ENCODE measurements at regions not wholly inside any gene's neighbourhood (a gene's known extent, or its start where the extent isn't known, plus 50 kb on each side); places are given as distances from the start of the nearest gene placed in this dataset.

DNA sequence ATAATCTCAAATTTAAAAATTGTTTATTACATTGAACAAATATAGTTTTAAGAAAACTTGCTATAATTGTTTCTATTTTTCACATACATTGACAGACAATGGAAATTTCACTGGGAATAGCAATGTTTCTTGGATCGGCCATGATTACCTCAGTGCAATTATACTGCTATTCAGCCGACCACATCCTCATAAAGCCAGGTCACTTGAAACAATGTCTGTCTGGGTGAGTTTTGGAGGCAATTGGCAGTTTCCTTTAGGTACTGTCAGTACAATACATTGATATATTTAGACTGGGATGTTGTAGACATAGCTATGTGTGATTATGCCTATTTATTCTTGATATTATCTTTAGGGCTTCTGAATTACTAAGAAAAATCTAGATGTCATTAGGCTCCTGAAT lies 89.5 kb upstream of the VEGFC start:
- TF ChIP-seq CTCF (IDR thresholded peaks at IDR 0.05; ENCODE audit: low read depth, low read length, missing control alignments): no peak
- DNase-seq (ENCODE audit: low read depth): no peak

GRCh38 chr4:176883108-176883550 lies 90.4 kb upstream of the VEGFC start:
- TF ChIP-seq CTCF (IDR thresholded peaks at IDR 0.05; ENCODE audit: low read depth, low read length, missing control alignments): no peak
- no peak overlapping the region for H3K4me3 ChIP-seq (ENCODE audit: low read depth, low read length)
- DNase-seq (ENCODE audit: low read depth): no peak

More for the DNA sequence above, 89.5 kb upstream of the VEGFC start:
- H3K4me3 ChIP-seq (ENCODE audit: low read depth, low read length): no peak overlapping the region

DNA sequence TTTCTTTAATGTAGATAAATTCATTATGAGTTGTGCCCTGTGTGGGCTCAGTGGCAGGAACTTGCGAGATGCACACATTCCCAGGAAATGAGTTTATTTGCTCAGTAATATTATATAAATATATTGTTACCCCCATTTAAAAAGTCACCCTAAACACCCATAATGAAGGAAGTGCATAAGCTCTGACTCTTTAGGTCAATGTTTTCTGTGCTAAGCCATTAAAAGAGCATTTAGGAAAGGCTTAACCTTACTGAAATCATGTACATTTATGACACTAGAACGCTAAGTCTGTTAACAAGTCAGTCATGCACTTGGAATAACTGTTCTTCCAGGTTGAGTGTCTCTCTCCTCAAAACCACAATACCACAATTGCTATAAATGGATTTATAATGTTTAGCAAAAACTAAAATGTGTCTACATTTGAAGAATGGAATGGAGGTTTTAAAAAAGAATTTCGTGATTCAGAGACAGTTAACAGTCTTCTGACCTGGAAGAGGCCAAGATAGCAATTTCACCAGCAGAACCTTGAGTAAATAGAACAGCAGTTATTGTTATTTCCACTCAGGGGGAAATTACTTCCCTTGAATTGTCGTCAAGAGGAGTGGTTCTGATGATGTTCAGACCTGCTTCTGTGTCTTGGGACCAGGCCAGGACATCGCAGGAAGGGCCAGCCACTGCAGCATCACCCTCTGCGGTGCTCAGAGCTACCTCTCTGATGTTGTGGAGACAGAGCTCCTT lies 91.1 kb upstream of the VEGFC start:
- TF ChIP-seq CTCF (IDR thresholded peaks at IDR 0.05; ENCODE audit: low read depth, low read length, missing control alignments): no peak
- H3K4me3 ChIP-seq (ENCODE audit: low read depth, low read length): no peak overlapping the region
- DNase-seq (ENCODE audit: low read depth): no peak

GRCh38 chr4:176885224-176885623 lies 92.5 kb upstream of the VEGFC start:
- H3K4me3 ChIP-seq (ENCODE audit: low read depth, low read length): no peak overlapping the region

DNA sequence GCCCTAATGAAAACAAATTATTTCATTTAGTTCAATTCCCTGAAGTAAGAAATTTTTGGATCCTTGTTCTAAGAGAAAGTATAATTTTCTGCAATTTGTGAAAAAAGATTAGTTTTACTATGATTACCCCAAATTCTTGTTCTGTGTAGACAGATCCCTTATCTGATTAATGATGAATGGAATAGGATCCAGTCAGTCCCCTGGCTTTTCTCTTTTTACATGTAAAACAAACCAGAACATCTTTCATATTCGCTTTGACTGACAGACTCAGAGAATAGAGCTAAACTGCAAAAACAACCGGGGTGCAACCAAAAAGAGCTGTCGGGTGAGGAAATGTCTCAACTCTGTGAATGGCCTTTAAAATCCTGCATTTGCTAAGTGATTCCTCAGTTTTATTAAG lies 93.4 kb upstream of the VEGFC start:
- no peak for DNase-seq (ENCODE audit: low read depth)
- H3K4me3 ChIP-seq (ENCODE audit: low read depth, low read length): no peak overlapping the region
- TF ChIP-seq CTCF (IDR thresholded peaks at IDR 0.05; ENCODE audit: low read depth, low read length, missing control alignments): no peak

More at GRCh38 chr4:176885224-176885623, 92.5 kb upstream of the VEGFC start:
- no peak for TF ChIP-seq CTCF (IDR thresholded peaks at IDR 0.05; ENCODE audit: low read depth, low read length, missing control alignments)
- no peak for DNase-seq (ENCODE audit: low read depth)

- no peak for TF ChIP-seq CTCF (IDR thresholded peaks at IDR 0.05; ENCODE audit: low read depth, low read length, missing control alignments)
- no peak for DNase-seq (ENCODE audit: low read depth)
- H3K4me3 ChIP-seq (ENCODE audit: low read depth, low read length): no peak overlapping the region
Measured at GRCh38 chr4:176889776-176890175, 97.1 kb upstream of the VEGFC start.

DNA sequence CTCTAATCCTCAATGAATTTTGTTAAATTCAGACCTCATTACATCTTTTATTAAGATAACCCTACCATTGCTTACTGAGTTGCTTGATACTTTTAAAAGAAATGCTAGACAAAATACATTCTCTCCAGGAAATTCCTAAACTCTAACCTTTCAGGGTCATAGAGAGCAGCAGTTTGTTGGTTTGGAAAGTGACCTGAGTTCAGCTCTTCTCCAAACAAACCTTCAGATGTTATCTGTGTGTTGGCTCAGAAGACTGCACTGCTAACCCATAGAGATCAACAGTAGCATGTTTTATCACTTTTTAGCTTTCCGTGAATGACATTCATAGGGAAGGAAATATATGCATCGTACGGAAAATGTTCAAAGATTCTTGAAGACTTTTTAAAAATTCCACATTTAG lies 101.8 kb upstream of the VEGFC start:
- no peak for DNase-seq (ENCODE audit: low read depth)
- no peak overlapping the region for H3K4me3 ChIP-seq (ENCODE audit: low read depth, low read length)
- TF ChIP-seq CTCF (IDR thresholded peaks at IDR 0.05; ENCODE audit: low read depth, low read length, missing control alignments): no peak
